GM23338 (cell line): ENCODE measurements at regions not wholly inside any gene's neighbourhood (a gene's known extent, or its start where the extent isn't known, plus 50 kb on each side); places are given as distances from the start of the nearest gene placed in this dataset.

ENCODE experiments used
- ATAC-seq: fragments of 200-7000 bp; cut with Tn5 transposase; 3 replicates; pipeline ENCODE4 v1.9.1; 2020
- DNase-seq: peaks from one replicate; pipeline ENCODE4 v3.0.0-alpha.2; 2015; ENCODE audit warnings: low spot score
- H2AFZ ChIP-seq: fragments of 200-600 bp; sonication (generic); 2 replicates; pipeline ENCODE4 v1.8.0; 2016; ENCODE audit warnings: antibody characterized with exemption, mild to moderate bottlenecking, moderate library complexity
- H3F3A ChIP-seq: fragments of 200-600 bp; sonication (generic); replicated peaks from 2 replicates; pipeline ENCODE4 v1.8.0; 2017; ENCODE audit warnings: antibody characterized with exemption, mixed run types, low read depth
- H3K27ac ChIP-seq: fragments of 200-600 bp; sonication (generic); 2 replicates; pipeline ENCODE4 v1.6.1; 2016; ENCODE audit warnings: low read depth
- H3K27me3 ChIP-seq: fragments of 200-600 bp; sonication (generic); 2 replicates; pipeline ENCODE4 v1.8.0; 2016; ENCODE audit warnings: mild to moderate bottlenecking, mixed run types, moderate library complexity; ENCODE audit not compliant: insufficient read depth
- H3K36me3 ChIP-seq: fragments of 200-600 bp; sonication (generic); 2 replicates; pipeline ENCODE4 v1.8.0; 2016; ENCODE audit warnings: mild to moderate bottlenecking; ENCODE audit not compliant: insufficient read depth
- H3K4me1 ChIP-seq: fragments of 200-600 bp; sonication (generic); 2 replicates; pipeline ENCODE4 v1.8.0; 2016; ENCODE audit warnings: mild to moderate bottlenecking, moderate library complexity; ENCODE audit not compliant: insufficient read depth
- H3K4me2 ChIP-seq: fragments of 200-600 bp; sonication (generic); 2 replicates; pipeline ENCODE4 v1.7.1; 2017; ENCODE audit warnings: mixed run types
- H3K4me3 ChIP-seq: fragments of 200-600 bp; sonication (generic); 2 replicates; pipeline ENCODE4 v1.6.1; 2016; ENCODE audit warnings: mixed run types
- H3K79me2 ChIP-seq: fragments of 200-600 bp; sonication (generic); replicated peaks from 2 replicates; pipeline ENCODE4 v1.8.0; 2017; ENCODE audit warnings: mild to moderate bottlenecking; ENCODE audit not compliant: insufficient read depth
- H3K9me2 ChIP-seq: fragments of 200-600 bp; sonication (generic); 2 replicates; pipeline ENCODE4 v1.8.0; 2017; ENCODE audit not compliant: insufficient read depth
- H4K20me1 ChIP-seq: fragments of 200-600 bp; sonication (generic); replicated peaks from 2 replicates; pipeline ENCODE4 v1.8.0; 2017; ENCODE audit warnings: mild to moderate bottlenecking; ENCODE audit not compliant: insufficient read depth
- H3K27ac Mint-ChIP-seq: 2 replicates; pipeline ENCODE4 v1.8.0; 2020; ENCODE audit warnings: inconsistent platforms, mild to moderate bottlenecking, moderate library complexity, mixed read lengths
- H3K27me3 Mint-ChIP-seq: 3 replicates; pipeline ENCODE4 v1.8.0; 2022; ENCODE audit warnings: low read depth, mild to moderate bottlenecking, moderate library complexity, mixed read lengths, inconsistent platforms; ENCODE audit not compliant: insufficient read depth, poor library complexity
- H3K36me3 Mint-ChIP-seq: 3 replicates; pipeline ENCODE4 v1.8.0; 2021; ENCODE audit warnings: low read depth, mild to moderate bottlenecking, inconsistent platforms, moderate library complexity, mixed read lengths
- H3K4me1 Mint-ChIP-seq: 3 replicates; pipeline ENCODE4 v1.8.0; 2020; ENCODE audit warnings: mild to moderate bottlenecking, inconsistent platforms, mixed read lengths
- H3K4me3 Mint-ChIP-seq: 3 replicates; pipeline ENCODE4 v1.8.0; 2021; ENCODE audit warnings: moderate library complexity, mild to moderate bottlenecking, inconsistent platforms, mixed read lengths
- H3K9me3 Mint-ChIP-seq: 3 replicates; pipeline ENCODE4 v1.8.0; 2020; ENCODE audit warnings: moderate library complexity, mild to moderate bottlenecking, inconsistent platforms, mixed read lengths
- CREB1 ChIP-seq: fragments of 250-450 bp; sonication (Bioruptor Pico); IDR thresholded peaks from 2 replicates; pipeline ENCODE4 v1.5.0; 2020; ENCODE audit warnings: low read depth, mild to moderate bottlenecking, moderate library complexity
- CTCF ChIP-seq, 2 experiments: fragments of 200-600 bp in 1 of 2; sonication (generic) in 1 of 2; conservative IDR thresholded peaks; 2 replicates each; pipeline versions ENCODE4 v1.5.1 to v1.6.1; 2016 to 2017; ENCODE audit warnings: antibody characterized with exemption in 2 of 2, low read depth in 2 of 2, mild to moderate bottlenecking in 2 of 2, moderate library complexity in 1 of 2
- ETS1 ChIP-seq: IDR thresholded peaks from 2 replicates; pipeline ENCODE4 v1.6.1; 2016; ENCODE audit warnings: antibody characterized with exemption
- EZH2 ChIP-seq: fragments of 200-600 bp; sonication (generic); IDR thresholded peaks from one replicate; pipeline ENCODE4 v1.8.0; 2017; ENCODE audit warnings: antibody characterized with exemption, mild to moderate bottlenecking, low read depth; ENCODE audit not compliant: unreplicated experiment
- EZH2phosphoT487 ChIP-seq: fragments of 200-600 bp; sonication (generic); IDR thresholded peaks from one replicate; pipeline ENCODE4 v1.8.1; 2018; ENCODE audit warnings: antibody characterized with exemption; ENCODE audit not compliant: unreplicated experiment
- JUNB ChIP-seq: IDR thresholded peaks from one replicate; pipeline ENCODE4 v1.6.1; 2016; ENCODE audit warnings: antibody characterized with exemption; ENCODE audit not compliant: unreplicated experiment
- NANOG ChIP-seq: IDR thresholded peaks from 2 replicates; pipeline ENCODE4 v1.6.1; 2016; ENCODE audit warnings: antibody characterized with exemption, borderline replicate concordance
- POLR2AphosphoS5 ChIP-seq: IDR thresholded peaks from 2 replicates; pipeline ENCODE4 v1.6.1; 2016; ENCODE audit warnings: antibody characterized with exemption, low read depth
- REST ChIP-seq: IDR thresholded peaks from one replicate; pipeline ENCODE4 v1.6.1; 2018; ENCODE audit warnings: antibody characterized with exemption; ENCODE audit not compliant: unreplicated experiment
- STAT1 ChIP-seq: IDR thresholded peaks from one replicate; pipeline ENCODE4 v1.6.1; 2016; ENCODE audit warnings: antibody characterized with exemption; ENCODE audit not compliant: unreplicated experiment
- ZNF114 ChIP-seq: fragments of 250-450 bp; sonication (Bioruptor Pico); IDR thresholded peaks from 2 replicates; pipeline ENCODE4 v1.5.0; 2020; ENCODE audit warnings: mild to moderate bottlenecking, moderate library complexity
- ZNF331 ChIP-seq: fragments of 250-450 bp; sonication (Bioruptor Pico); IDR thresholded peaks from 2 replicates; pipeline ENCODE4 v1.5.0; 2020; ENCODE audit warnings: low read depth, mild to moderate bottlenecking, moderate library complexity
- ZNF462 ChIP-seq: fragments of 250-450 bp; sonication (Bioruptor Pico); IDR thresholded peaks from 2 replicates; pipeline ENCODE4 v1.5.0; 2020; ENCODE audit warnings: mild to moderate bottlenecking, moderate library complexity

- Mint-ChIP-seq H3K4me1 (peaks cover 3% of the 10 kb centered on the region; the same call in 1 of the 3 replicates), H3K9me3 (no peaks in the 10 kb centered on the region), H3K27ac (no peak overlapping the region), H3K4me3 (no peak overlapping the region), H3K36me3 (no peaks in the 10 kb centered on the region), H3K27me3 (peaks cover 3% of the 10 kb centered on the region)
- Histone ChIP-seq H3K4me1 (no peaks in the 10 kb centered on the region), H3K79me2 (no peaks in the 10 kb centered on the region), H3K36me3 (no peaks in the 10 kb centered on the region), H4K20me1 (no peaks in the 10 kb centered on the region), H3K27ac (no peak overlapping the region), H3K27me3 (no peaks in the 10 kb centered on the region), H3K4me2 (no peak overlapping the region), H3F3A (no peaks in the 10 kb centered on the region), H3K4me3 (no peak overlapping the region), H2AFZ (no peak overlapping the region), H3K9me2 (no peaks in the 10 kb centered on the region)
- no peak for ATAC-seq
- TF ChIP-seq CTCF (conservative IDR thresholded peaks at IDR 0.05; ENCODE audit: low read depth in 2 of 2) = no peak
- no peak for TF ChIP-seq EZH2phosphoT487
- no peak for TF ChIP-seq CREB1
- TF ChIP-seq NANOG = no peak
- TF ChIP-seq REST = no peak
- TF ChIP-seq STAT1 = no peak
- TF ChIP-seq ETS1 = no peak
- no peak for TF ChIP-seq JUNB
- TF ChIP-seq ZNF331 (CRISPR knock-in tag) = no peak
- TF ChIP-seq ZNF462 = no peak
- TF ChIP-seq POLR2AphosphoS5 = no peak
- TF ChIP-seq ZNF114 (CRISPR knock-in tag) = no peak
- TF ChIP-seq EZH2 = no peak
- no peak for DNase-seq
Measured at GRCh38 chr1:172976222-172977041, 74.3 kb downstream of the TNFSF18 start.
